K562 (cell line): ENCODE measurements at regions not wholly inside any gene's neighbourhood (a gene's known extent, or its start where the extent isn't known, plus 50 kb on each side); places are given as distances from the start of the nearest gene placed in this dataset.

Experiments used
- CEBPB ChIP-seq: fragments of 450-650 bp; IDR thresholded peaks from 2 replicates; pipeline ENCODE4 v1.6.1; 2016; ENCODE audit warnings: missing genetic modification characterization, missing compliant biosample characterization
- PCBP1 ChIP-seq: fragments of 200-400 bp; formaldehyde crosslinking; IDR thresholded peaks from 2 replicates; pipeline ENCODE4 v1.6.1; 2018; ENCODE audit warnings: mild to moderate bottlenecking, low read depth, low read length; ENCODE audit not compliant: poor library complexity, severe bottlenecking
- ZBED1 ChIP-seq: IDR thresholded peaks from 2 replicates; pipeline ENCODE4 v1.6.1; 2014
- ZNF311 ChIP-seq: fragments of 250-450 bp; sonication (Bioruptor Pico); IDR thresholded peaks from 2 replicates; pipeline ENCODE4 v1.4.0; 2020; ENCODE audit warnings: mild to moderate bottlenecking, moderate library complexity

DNA sequence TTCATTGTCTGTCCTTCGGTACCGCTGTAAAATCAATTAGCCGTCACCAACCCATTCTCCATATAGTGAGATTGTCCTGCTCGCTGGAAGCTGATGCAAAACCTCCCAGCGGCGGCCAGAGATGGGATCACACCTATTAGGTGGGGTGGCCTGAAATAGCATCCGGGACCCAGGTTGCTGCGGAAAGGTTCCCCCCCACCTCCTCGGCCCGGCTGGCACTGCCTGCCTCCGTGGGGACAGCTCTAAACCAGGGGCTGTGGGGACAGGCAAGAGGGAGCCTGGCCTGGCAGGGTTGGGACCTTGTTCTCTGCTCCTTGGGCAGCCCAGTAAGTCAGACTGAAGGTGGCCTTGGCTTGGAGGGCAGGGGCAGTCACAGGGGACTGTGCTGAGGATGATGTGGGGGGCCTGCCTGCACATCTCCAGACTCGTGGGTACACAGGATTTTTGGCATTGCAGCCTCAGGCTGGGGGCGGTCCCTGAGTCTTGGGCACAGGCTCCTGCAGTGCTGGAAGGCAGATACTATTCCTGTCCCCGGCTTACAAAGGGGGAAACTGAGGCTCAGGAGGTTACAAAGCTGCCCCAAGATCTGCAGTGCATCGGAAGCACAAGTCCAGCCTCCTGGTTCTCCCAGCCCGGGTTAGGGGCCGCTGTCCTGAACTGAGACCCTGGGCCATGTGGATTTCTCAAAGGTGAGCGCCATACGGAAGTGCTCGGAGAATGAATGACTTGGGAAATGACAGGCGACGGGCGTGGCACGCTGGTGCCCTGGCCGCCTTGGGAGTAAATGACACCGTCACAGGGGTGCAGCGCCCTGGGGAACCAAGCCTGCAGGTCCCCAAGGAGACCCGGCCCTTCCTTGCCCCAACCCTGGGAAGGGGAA is 65.6 kb downstream of the UNCX start:
- TF ChIP-seq CEBPB (no peak), ZBED1 (no peak), PCBP1 (no peak), ZNF311 (CRISPR knock-in tag) (no peak)
